ENCODE measurements at regions not wholly inside any gene's neighbourhood (a gene's known extent, or its start where the extent isn't known, plus 50 kb on each side); places are given as distances from the start of the nearest gene placed in this dataset.
"Not testable (repeated sequence)": the region's sequence is repeated elsewhere in the genome, so short reads cannot be mapped to it uniquely, and the experiment has no call there.

DNA sequence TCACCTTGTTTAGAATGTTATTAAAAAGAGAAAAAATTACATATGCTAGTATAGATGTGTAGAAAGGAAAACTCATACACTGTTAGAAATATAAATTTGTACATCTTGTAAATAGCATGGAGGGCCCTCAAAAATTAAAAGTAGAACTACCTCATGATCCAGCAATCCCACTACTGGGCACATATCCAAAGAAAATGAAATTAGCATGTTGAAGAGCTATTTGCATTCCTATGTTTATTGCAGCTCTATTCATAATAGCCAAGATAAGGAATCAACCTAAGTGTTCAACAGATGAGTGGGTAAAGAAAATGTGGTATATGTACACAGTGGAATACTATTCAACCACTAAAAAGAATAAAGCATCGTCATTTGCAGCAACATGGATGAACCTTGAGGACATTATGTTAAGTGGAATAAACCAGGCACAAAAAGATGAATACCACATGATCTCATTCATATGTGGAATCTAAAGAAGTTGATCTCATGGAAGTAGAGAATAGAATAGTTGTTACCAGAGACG lies 251.5 kb upstream of the THUMPD2 start:
- no peaks in the 10 kb centered on the region for H3K36me3 ChIP-seq (ENCODE audit: control insufficient read depth, insufficient read depth, low read length, severe bottlenecking)
- no peak overlapping the region for H3K4me3 ChIP-seq (ENCODE audit: low read length)
- H3K9ac ChIP-seq (ENCODE audit: low read length): no peak overlapping the region
- no peaks in the 10 kb centered on the region for H3K4me1 ChIP-seq (ENCODE audit: control insufficient read depth, insufficient read depth, low read length)
- no peaks in the 10 kb centered on the region for H3K27me3 ChIP-seq (replicated peaks; ENCODE audit: control insufficient read depth, insufficient read depth, low read length)
- no peak for DNase-seq (ENCODE audit: low read depth)
- peaks cover 8% of the 10 kb centered on the region for H3K9me3 ChIP-seq (ENCODE audit: control insufficient read depth, low read length)

GRCh38 chr2:40028792-40029488 lies 249.9 kb upstream of the THUMPD2 start:
- no peaks in the 10 kb centered on the region for H3K4me1 ChIP-seq (ENCODE audit: control insufficient read depth, insufficient read depth, low read length)
- H3K4me3 ChIP-seq (ENCODE audit: low read length): no peak overlapping the region
- no peaks in the 10 kb centered on the region for H3K9me3 ChIP-seq (ENCODE audit: control insufficient read depth, low read length)
- H3K36me3 ChIP-seq (ENCODE audit: control insufficient read depth, insufficient read depth, low read length, severe bottlenecking): no peaks in the 10 kb centered on the region
- peak; percentile 19 for DNase-seq (ENCODE audit: low read depth)
- no peaks in the 10 kb centered on the region for H3K27me3 ChIP-seq (replicated peaks; ENCODE audit: control insufficient read depth, insufficient read depth, low read length)
- no peak overlapping the region for H3K9ac ChIP-seq (ENCODE audit: low read length)

DNA sequence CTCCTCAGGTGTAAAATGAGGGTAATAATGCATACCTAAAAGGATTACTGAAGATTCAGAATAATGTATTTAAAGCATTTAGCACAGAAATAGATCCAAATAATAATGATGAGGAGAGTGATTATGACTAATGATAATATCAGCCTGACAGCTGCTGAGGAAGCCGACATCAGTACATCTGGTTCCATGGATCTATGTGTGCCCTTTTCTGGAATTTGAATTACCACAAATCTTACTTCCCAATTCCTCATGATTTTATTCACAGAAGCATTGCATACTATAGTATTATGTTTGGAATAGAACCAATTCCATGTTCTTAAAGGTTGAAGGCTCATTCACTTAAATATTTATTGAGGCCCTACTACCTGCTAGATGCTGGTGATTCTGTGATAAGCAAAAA lies 248.9 kb upstream of the THUMPD2 start:
- H3K9ac ChIP-seq (ENCODE audit: low read length): no peak overlapping the region
- DNase-seq (ENCODE audit: low read depth): peak; percentile 71
- H3K27me3 ChIP-seq (replicated peaks; ENCODE audit: control insufficient read depth, insufficient read depth, low read length): no peaks in the 10 kb centered on the region
- H3K9me3 ChIP-seq (ENCODE audit: control insufficient read depth, low read length): no peaks in the 10 kb centered on the region
- H3K4me3 ChIP-seq (ENCODE audit: low read length): no peak overlapping the region
- H3K4me1 ChIP-seq (ENCODE audit: control insufficient read depth, insufficient read depth, low read length): no peaks in the 10 kb centered on the region
- H3K36me3 ChIP-seq (ENCODE audit: control insufficient read depth, insufficient read depth, low read length, severe bottlenecking): no peaks in the 10 kb centered on the region

- H3K36me3 ChIP-seq (ENCODE audit: control insufficient read depth, insufficient read depth, low read length, severe bottlenecking); H3K27me3 ChIP-seq (replicated peaks; ENCODE audit: control insufficient read depth, insufficient read depth, low read length); H3K4me1 ChIP-seq (ENCODE audit: control insufficient read depth, insufficient read depth, low read length); H3K4me3 ChIP-seq (ENCODE audit: low read length); H3K9ac ChIP-seq (ENCODE audit: low read length); H3K9me3 ChIP-seq (ENCODE audit: control insufficient read depth, low read length); DNase-seq (ENCODE audit: low read depth): not testable (repeated sequence)
These were observed 246.2 kb upstream of the THUMPD2 start for GRCh38 chr2:40025276-40025675.

DNA sequence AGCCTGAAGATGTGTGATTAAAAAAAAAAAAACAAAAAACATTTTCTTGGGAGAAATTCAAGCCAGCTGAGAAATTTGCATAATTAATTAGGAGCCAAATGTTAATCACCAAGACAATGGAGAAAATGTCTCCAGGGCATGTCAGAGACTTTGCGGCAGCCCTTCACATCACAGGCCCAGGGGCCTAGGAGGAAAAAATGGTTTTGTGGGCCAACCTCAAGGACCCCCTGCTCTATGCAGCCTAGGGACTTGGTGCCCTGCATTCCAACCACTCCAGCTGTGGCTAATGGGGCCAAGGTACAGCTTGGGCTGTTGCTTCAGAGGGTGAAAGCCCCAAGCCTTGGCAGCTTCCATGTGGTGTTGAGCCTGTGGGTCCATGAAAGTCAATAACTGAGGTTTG lies 241.9 kb upstream of the THUMPD2 start:
- Histone ChIP-seq H3K9ac (ENCODE audit: low read length) (no peak overlapping the region), H3K27me3 (replicated peaks; ENCODE audit: control insufficient read depth, insufficient read depth, low read length) (no peaks in the 10 kb centered on the region), H3K4me3 (ENCODE audit: low read length) (no peak overlapping the region), H3K9me3 (ENCODE audit: control insufficient read depth, low read length) (peaks cover 7% of the 10 kb centered on the region), H3K4me1 (ENCODE audit: control insufficient read depth, insufficient read depth, low read length) (no peaks in the 10 kb centered on the region), H3K36me3 (ENCODE audit: control insufficient read depth, insufficient read depth, low read length, severe bottlenecking) (no peaks in the 10 kb centered on the region)
- no peak for DNase-seq (ENCODE audit: low read depth)

GRCh38 chr2:40016151-40016885 lies 237.3 kb upstream of the THUMPD2 start:
- Histone ChIP-seq H3K4me3 (ENCODE audit: low read length) (no peak overlapping the region), H3K36me3 (ENCODE audit: control insufficient read depth, insufficient read depth, low read length, severe bottlenecking) (no peaks in the 10 kb centered on the region), H3K9me3 (ENCODE audit: control insufficient read depth, low read length) (peaks cover 5% of the 10 kb centered on the region), H3K4me1 (ENCODE audit: control insufficient read depth, insufficient read depth, low read length) (no peaks in the 10 kb centered on the region), H3K27me3 (replicated peaks; ENCODE audit: control insufficient read depth, insufficient read depth, low read length) (no peaks in the 10 kb centered on the region), H3K9ac (ENCODE audit: low read length) (no peak overlapping the region)
- DNase-seq (ENCODE audit: low read depth): peak; percentile 55

- H3K36me3 ChIP-seq (ENCODE audit: control insufficient read depth, insufficient read depth, low read length, severe bottlenecking); H3K9me3 ChIP-seq (ENCODE audit: control insufficient read depth, low read length); H3K27me3 ChIP-seq (replicated peaks; ENCODE audit: control insufficient read depth, insufficient read depth, low read length); H3K9ac ChIP-seq (ENCODE audit: low read length); DNase-seq (ENCODE audit: low read depth); H3K4me1 ChIP-seq (ENCODE audit: control insufficient read depth, insufficient read depth, low read length); H3K4me3 ChIP-seq (ENCODE audit: low read length): not testable (repeated sequence)
These were observed 234.9 kb upstream of the THUMPD2 start for GRCh38 chr2:40013962-40014361.

- Histone ChIP-seq H3K9me3 (ENCODE audit: control insufficient read depth, low read length) (no peaks in the 10 kb centered on the region), H3K9ac (ENCODE audit: low read length) (no peak overlapping the region), H3K27me3 (replicated peaks; ENCODE audit: control insufficient read depth, insufficient read depth, low read length) (no peaks in the 10 kb centered on the region), H3K4me1 (ENCODE audit: control insufficient read depth, insufficient read depth, low read length) (no peaks in the 10 kb centered on the region), H3K36me3 (ENCODE audit: control insufficient read depth, insufficient read depth, low read length, severe bottlenecking) (no peaks in the 10 kb centered on the region), H3K4me3 (ENCODE audit: low read length) (no peak overlapping the region)
- peak; percentile 11 for DNase-seq (ENCODE audit: low read depth)
These were observed 225.3 kb upstream of the THUMPD2 start for GRCh38 chr2:40004336-40004735.

DNA sequence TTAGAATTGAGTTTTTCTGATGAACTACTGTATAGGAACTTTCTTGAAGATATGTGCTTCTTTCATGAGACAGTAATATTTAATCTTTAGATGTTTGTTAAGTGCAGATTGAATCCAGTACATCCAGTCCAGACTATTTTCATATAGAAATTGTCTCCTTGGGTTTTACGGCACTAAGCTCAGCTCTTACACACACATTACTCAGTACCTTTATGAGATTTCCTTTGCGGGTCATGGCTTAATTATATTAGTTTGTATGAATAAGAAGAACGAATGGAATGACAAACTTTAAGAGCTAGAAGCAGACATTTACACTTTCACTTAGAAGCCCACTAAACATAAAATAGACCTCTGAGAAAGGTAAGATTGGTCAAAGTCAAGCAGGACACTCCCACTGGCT lies 223.3 kb upstream of the THUMPD2 start:
- H3K4me3 ChIP-seq (ENCODE audit: low read length): no peak overlapping the region

GRCh38 chr2:39999864-40000263 lies 220.8 kb upstream of the THUMPD2 start:
- Histone ChIP-seq H3K36me3 (ENCODE audit: control insufficient read depth, insufficient read depth, low read length, severe bottlenecking) (no peaks in the 10 kb centered on the region), H3K9me3 (ENCODE audit: control insufficient read depth, low read length) (no peaks in the 10 kb centered on the region), H3K4me1 (ENCODE audit: control insufficient read depth, insufficient read depth, low read length) (no peaks in the 10 kb centered on the region), H3K27me3 (replicated peaks; ENCODE audit: control insufficient read depth, insufficient read depth, low read length) (no peaks in the 10 kb centered on the region), H3K9ac (ENCODE audit: low read length) (no peak overlapping the region), H3K4me3 (ENCODE audit: low read length) (no peak overlapping the region)
- DNase-seq (ENCODE audit: low read depth): no peak

More for the DNA sequence above, 223.3 kb upstream of the THUMPD2 start:
- Histone ChIP-seq H3K27me3 (replicated peaks; ENCODE audit: control insufficient read depth, insufficient read depth, low read length) (no peaks in the 10 kb centered on the region), H3K9me3 (ENCODE audit: control insufficient read depth, low read length) (no peaks in the 10 kb centered on the region), H3K36me3 (ENCODE audit: control insufficient read depth, insufficient read depth, low read length, severe bottlenecking) (no peaks in the 10 kb centered on the region), H3K4me1 (ENCODE audit: control insufficient read depth, insufficient read depth, low read length) (no peaks in the 10 kb centered on the region), H3K9ac (ENCODE audit: low read length) (no peak overlapping the region)
- DNase-seq (ENCODE audit: low read depth): no peak

GRCh38 chr2:39998617-39999016 lies 219.6 kb upstream of the THUMPD2 start:
- no peaks in the 10 kb centered on the region for H3K27me3 ChIP-seq (replicated peaks; ENCODE audit: control insufficient read depth, insufficient read depth, low read length)
- no peaks in the 10 kb centered on the region for H3K4me1 ChIP-seq (ENCODE audit: control insufficient read depth, insufficient read depth, low read length)
- no peak overlapping the region for H3K9ac ChIP-seq (ENCODE audit: low read length)
- H3K4me3 ChIP-seq (ENCODE audit: low read length): no peak overlapping the region
- H3K36me3 ChIP-seq (ENCODE audit: control insufficient read depth, insufficient read depth, low read length, severe bottlenecking): no peaks in the 10 kb centered on the region
- no peak for DNase-seq (ENCODE audit: low read depth)
- H3K9me3 ChIP-seq (ENCODE audit: control insufficient read depth, low read length): no peaks in the 10 kb centered on the region

Measured in adipocyte (in vitro differentiated cells).